ENCODE measurements at regions not wholly inside any gene's neighbourhood (a gene's known extent, or its start where the extent isn't known, plus 50 kb on each side); places are given as distances from the start of the nearest gene placed in this dataset.

DNA sequence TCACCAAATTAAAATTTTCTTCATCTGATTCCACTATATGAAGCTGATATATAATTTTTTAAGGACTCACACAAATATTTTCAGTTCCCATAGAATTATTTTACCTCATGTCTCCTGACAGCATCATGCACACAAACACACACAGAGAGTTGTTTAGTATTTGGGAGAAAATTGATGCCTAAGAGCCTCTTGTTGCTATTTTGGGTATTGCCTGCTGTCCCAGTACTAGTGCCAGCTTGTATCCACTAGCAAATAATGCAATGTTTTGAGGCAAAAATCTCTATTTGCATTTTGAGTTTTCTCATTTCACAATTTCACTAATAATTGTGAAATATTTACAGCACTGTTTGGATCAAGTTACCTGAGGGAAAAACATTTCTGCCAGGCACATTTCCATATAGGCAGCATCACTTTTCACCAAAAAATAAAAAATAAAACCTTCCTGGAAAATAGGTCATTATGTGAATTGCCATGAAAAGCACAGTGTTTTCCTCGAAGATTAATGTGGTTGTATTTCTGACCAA is 328.2 kb downstream of the KCNJ3 start:
- Histone ChIP-seq H3K9me3 (no peaks in the 10 kb centered on the region), H3K27ac (no peak overlapping the region), H3K4me2 (no peak overlapping the region), H3K4me1 (no peaks in the 10 kb centered on the region), H3K4me3 (no peak overlapping the region)
- TF ChIP-seq HOXB13 (CRISPR knock-in tag; IDR thresholded peaks at IDR 0.05; ENCODE audit: low read depth) (no peak), NR3C1 (IDR thresholded peaks at IDR 0.05) (no peak), RCOR1 (IDR thresholded peaks at IDR 0.05; ENCODE audit: low read depth, low read length) (no peak), HOXB5 (CRISPR knock-in tag; IDR thresholded peaks at IDR 0.05) (no peak), GATA3 (IDR thresholded peaks at IDR 0.05; ENCODE audit: borderline replicate concordance) (no peak), EHF (CRISPR knock-in tag; IDR thresholded peaks at IDR 0.05) (no peak), EHMT2 (IDR thresholded peaks at IDR 0.05; ENCODE audit: low read depth) (no peak), RARB (CRISPR knock-in tag; IDR thresholded peaks at IDR 0.05) (no peak), PHF8 (IDR thresholded peaks at IDR 0.05; ENCODE audit: borderline replicate concordance, low read depth) (no peak), MAFK (IDR thresholded peaks at IDR 0.05; ENCODE audit: partially characterized antibody) (no peak), EP300 (IDR thresholded peaks at IDR 0.05) (no peak), SMC3 (IDR thresholded peaks at IDR 0.05) (no peak), ZC3H11A (IDR thresholded peaks at IDR 0.05) (no peak), CBX8 (IDR thresholded peaks at IDR 0.05) (no peak), RFX5 (IDR thresholded peaks at IDR 0.05) (no peak)
- POLR2A ChIA-PET = no interaction called here
- DNase-seq (ENCODE audit: low read depth in 1 of 2, low spot score in 1 of 2) (no peak), FAIRE-seq (no peak), ATAC-seq (no peak)
- 4% methylated on average over 1 of the region's 1 CpG for WGBS (ENCODE audit: missing lambda C conversion rate)
- CTCF ChIA-PET = no interaction called here

DNA sequence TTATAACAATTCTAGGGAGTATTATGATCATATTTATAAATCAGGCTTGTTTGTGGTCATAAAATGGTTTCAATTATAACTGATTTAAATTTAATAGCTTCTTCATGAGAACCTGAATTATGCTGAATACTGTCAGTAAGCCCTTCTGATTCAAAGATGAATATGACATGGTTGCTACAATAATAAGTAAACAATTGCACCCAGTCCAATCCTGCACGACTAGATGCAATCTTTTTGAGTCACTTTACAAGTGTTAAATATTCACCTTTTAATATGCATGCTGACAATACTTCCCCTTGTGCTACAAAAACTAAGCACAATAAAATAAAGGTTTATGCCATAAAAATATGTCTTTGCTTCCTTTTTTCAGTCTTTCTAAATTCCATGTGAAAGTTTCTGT is 325.2 kb downstream of the KCNJ3 start:
- Histone ChIP-seq H3K4me3 (no peak overlapping the region), H3K27ac (no peak overlapping the region), H3K4me2 (no peak overlapping the region), H3K9me3 (no peaks in the 10 kb centered on the region), H3K4me1 (no peaks in the 10 kb centered on the region)
- no peak for ATAC-seq
- ChIA-PET CTCF (no interaction called here), POLR2A (no interaction called here)
- TF ChIP-seq TP53 (CRISPR knock-in tag; IDR thresholded peaks at IDR 0.05) = no peak
- no peak for TF ChIP-seq GATA3 (IDR thresholded peaks at IDR 0.05; ENCODE audit: borderline replicate concordance)
- TF ChIP-seq ZNF302 (CRISPR knock-in tag; IDR thresholded peaks at IDR 0.05) = no peak
- TF ChIP-seq NR3C1 (IDR thresholded peaks at IDR 0.05) = no peak
- TF ChIP-seq RARB (CRISPR knock-in tag; IDR thresholded peaks at IDR 0.05) = no peak
- TF ChIP-seq HOXB13 (CRISPR knock-in tag; IDR thresholded peaks at IDR 0.05; ENCODE audit: low read depth) = no peak
- TF ChIP-seq SREBF2 (IDR thresholded peaks at IDR 0.05) = no peak
- TF ChIP-seq CBX2 (IDR thresholded peaks at IDR 0.05; ENCODE audit: borderline replicate concordance, low read depth) = no peak
- no peak for FAIRE-seq
- no peak for DNase-seq (ENCODE audit: low read depth in 1 of 2, low spot score in 1 of 2)
- WGBS (ENCODE audit: missing lambda C conversion rate) = 9% methylated on average over 1 of the region's 1 CpG

DNA sequence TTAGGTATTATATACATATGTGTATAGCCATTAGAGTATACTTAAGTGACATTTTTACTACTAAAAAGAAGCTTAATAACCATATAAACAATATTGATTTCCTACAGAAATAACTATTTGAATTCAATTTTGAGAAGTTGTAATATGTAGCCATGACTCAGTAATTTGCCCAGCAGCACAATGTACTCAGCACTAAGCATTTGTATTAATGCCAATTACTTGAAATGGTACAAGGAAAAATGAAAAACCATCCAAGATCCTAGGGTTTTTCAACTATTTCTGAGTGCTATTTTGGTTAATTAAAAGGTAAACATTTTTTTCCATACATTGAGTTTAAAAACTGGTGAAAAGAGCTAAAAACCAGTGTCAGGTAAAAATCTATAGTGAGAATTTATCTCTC is 324.0 kb downstream of the KCNJ3 start:
- no peak for DNase-seq (ENCODE audit: low read depth in 1 of 2, low spot score in 1 of 2)
- no peak for FAIRE-seq
- Histone ChIP-seq H3K9me3 (no peaks in the 10 kb centered on the region), H3K4me2 (no peak overlapping the region), H3K27ac (no peak overlapping the region), H3K4me1 (no peaks in the 10 kb centered on the region), H3K4me3 (no peak overlapping the region)
- no peak for ATAC-seq
- ChIA-PET CTCF (no interaction called here), POLR2A (no interaction called here)
- TF ChIP-seq HOXA7 (CRISPR knock-in tag; IDR thresholded peaks at IDR 0.05) (no peak), RNF2 (IDR thresholded peaks at IDR 0.05; ENCODE audit: borderline replicate concordance, low read depth) (no peak), ESRRA (IDR thresholded peaks at IDR 0.05; ENCODE audit: borderline replicate concordance, low read length) (no peak), POLR2A (IDR thresholded peaks at IDR 0.05; ENCODE audit: low read length) (no peak), CEBPB (IDR thresholded peaks at IDR 0.05) (no peak), HDAC2 (IDR thresholded peaks at IDR 0.05) (no peak), EHMT2 (IDR thresholded peaks at IDR 0.05; ENCODE audit: low read depth) (no peak), TP53 (CRISPR knock-in tag; IDR thresholded peaks at IDR 0.05) (no peak), CHD2 (IDR thresholded peaks at IDR 0.05; ENCODE audit: low read length, partially characterized antibody) (no peak), JUN (IDR thresholded peaks at IDR 0.05) (no peak), KDM1A (IDR thresholded peaks at IDR 0.05; ENCODE audit: low read depth) (no peak), GATA3 (IDR thresholded peaks at IDR 0.05; ENCODE audit: borderline replicate concordance) (no peak), ZFP36 (IDR thresholded peaks at IDR 0.05; ENCODE audit: borderline replicate concordance, partially characterized antibody) (no peak)
- TF ChIP-seq, protein P1, sequence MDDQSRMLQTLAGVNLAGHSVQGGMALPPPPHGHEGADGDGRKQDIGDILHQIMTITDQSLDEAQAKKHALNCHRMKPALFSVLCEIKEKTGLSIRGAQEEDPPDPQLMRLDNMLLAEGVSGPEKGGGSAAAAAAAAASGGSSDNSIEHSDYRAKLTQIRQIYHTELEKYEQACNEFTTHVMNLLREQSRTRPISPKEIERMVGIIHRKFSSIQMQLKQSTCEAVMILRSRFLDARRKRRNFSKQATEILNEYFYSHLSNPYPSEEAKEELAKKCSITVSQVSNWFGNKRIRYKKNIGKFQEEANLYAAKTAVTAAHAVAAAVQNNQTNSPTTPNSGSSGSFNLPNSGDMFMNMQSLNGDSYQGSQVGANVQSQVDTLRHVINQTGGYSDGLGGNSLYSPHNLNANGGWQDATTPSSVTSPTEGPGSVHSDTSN (IDR thresholded peaks at IDR 0.05) = no peak
- TF ChIP-seq, protein P2, sequence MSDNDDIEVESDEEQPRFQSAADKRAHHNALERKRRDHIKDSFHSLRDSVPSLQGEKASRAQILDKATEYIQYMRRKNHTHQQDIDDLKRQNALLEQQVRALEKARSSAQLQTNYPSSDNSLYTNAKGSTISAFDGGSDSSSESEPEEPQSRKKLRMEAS (IDR thresholded peaks at IDR 0.05) = no peak
- TF ChIP-seq, protein P3, sequence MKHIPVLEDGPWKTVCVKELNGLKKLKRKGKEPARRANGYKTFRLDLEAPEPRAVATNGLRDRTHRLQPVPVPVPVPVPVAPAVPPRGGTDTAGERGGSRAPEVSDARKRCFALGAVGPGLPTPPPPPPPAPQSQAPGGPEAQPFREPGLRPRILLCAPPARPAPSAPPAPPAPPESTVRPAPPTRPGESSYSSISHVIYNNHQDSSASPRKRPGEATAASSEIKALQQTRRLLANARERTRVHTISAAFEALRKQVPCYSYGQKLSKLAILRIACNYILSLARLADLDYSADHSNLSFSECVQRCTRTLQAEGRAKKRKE (CRISPR knock-in tag; IDR thresholded peaks at IDR 0.05; ENCODE audit: low read depth) = no peak
- TF ChIP-seq, protein P4, sequence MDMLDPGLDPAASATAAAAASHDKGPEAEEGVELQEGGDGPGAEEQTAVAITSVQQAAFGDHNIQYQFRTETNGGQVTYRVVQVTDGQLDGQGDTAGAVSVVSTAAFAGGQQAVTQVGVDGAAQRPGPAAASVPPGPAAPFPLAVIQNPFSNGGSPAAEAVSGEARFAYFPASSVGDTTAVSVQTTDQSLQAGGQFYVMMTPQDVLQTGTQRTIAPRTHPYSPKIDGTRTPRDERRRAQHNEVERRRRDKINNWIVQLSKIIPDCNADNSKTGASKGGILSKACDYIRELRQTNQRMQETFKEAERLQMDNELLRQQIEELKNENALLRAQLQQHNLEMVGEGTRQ (IDR thresholded peaks at IDR 0.05) = no peak

Measured in A549 (cell line).